Heart left ventricle (tissue), 13 donors: ENCODE measurements at regions not wholly inside any gene's neighbourhood (a gene's known extent, or its start where the extent isn't known, plus 50 kb on each side); places are given as distances from the start of the nearest gene placed in this dataset.

Source experiments
- CTCF ChIP-seq, 12 donors: fragments of 200-600 bp; sonication (generic) in 4 of 12; IDR thresholded peaks; one replicate each; pipeline versions ENCODE4 v1.5.0 to v1.8.0; 2018 to 2022; ENCODE audit warnings: antibody characterized with exemption in 12 of 12, mild to moderate bottlenecking in 5 of 12
- POLR2A ChIP-seq, 2 donors: fragments of 450-650 bp; IDR thresholded peaks; one replicate each; pipeline ENCODE4 v1.6.1; 2017; ENCODE audit warnings: antibody characterized with exemption in 2 of 2, mild to moderate bottlenecking in 2 of 2, moderate library complexity in 2 of 2
- donor health status: ischemic (EF 13 %, LVEDD 7.1; RV severe dilation, severe dysfunction).
- donor health status: DM: no; HTN: yes; CAD: no.
- donor health status: DM: no; HTN: no; CAD: no.
- donor health status: ischemic (EF 25% LVEDD 6.9; RV normal size, moderate dysfunction).
- donor health status: ischemic (EF 25% LVEDD 5.7; RV mildly dilated, moderate dysfunction).
- donor health status: ischemic (EF 35%, LVEDD 5.7; RV mildly dilated, moderate dysfunction).
- donor health status: nonischemic (EF 11% LVEDD 7.7; RV severe dilation, severe dysfunction).
- donor health status: DM: yes; HTN: yes; CAD: no.
- donor health status: PGD.
- donor health status: ischemic (EF 29% LVEDD 5.4; RV normal size, mild dysfunction).
- donor health status: nonischemic (EF 23%, LVEDD 6.1; RV moderate dilation, normal function).

DNA sequence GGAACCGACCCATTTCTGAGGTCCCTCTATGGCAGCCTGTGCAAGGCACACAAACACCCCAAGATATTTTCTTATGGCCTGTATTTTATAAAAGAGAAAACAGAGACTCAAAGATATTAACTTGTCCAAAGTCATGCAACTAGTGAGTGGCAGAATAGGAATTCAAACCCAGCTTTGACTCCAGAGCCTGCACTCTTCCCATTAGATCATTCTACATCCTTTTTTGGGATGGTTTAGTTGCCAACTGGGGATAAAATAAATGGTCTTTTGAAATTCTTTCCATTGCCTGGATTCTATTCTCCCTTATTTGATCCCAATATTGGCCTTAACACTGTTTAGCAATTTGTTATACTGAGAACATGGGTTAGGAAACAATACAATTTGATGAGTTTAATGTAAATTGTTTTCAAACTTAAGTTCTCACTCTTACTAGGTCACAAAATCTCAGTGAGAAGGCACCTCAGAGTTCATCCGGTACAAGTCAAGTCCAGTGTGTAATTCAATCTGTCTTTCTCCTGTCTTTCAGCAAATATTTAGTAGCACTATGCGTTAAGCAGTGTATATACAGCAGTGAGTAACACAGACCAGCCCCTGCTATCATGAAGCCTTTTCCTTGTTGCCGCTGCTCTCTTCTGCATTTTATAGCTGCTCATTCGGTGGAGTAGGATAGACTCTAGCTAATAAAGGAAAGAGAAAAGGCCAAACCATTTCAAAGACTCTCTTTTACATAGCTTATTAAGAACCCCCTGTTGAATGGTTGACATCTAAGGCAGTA is 162.1 kb upstream of the IFNG-AS1 start:
- TF ChIP-seq CTCF (IDR thresholded peaks at IDR 0.05) (no peak), POLR2A (IDR thresholded peaks at IDR 0.05) (no peak)
